ENCODE measurements at regions not wholly inside any gene's neighbourhood (a gene's known extent, or its start where the extent isn't known, plus 50 kb on each side); places are given as distances from the start of the nearest gene placed in this dataset.
"Not testable (repeated sequence)": the region's sequence is repeated elsewhere in the genome, so short reads cannot be mapped to it uniquely, and the experiment has no call there.

- peak; percentile 46 for DNase-seq
Measured at GRCh38 chr2:2742726-2743125, 411.7 kb upstream of the MYT1L start.

- DNase-seq = no peak
Measured at GRCh38 chr2:2740238-2740775, 409.2 kb upstream of the MYT1L start.

- peak; percentile 12 for DNase-seq
Measured at GRCh38 chr2:2739231-2739795, 408.2 kb upstream of the MYT1L start.

- DNase-seq = no peak
Measured at GRCh38 chr2:2738684-2739083, 407.6 kb upstream of the MYT1L start.

GRCh38 chr2:2738276-2738675, 407.2 kb upstream of the MYT1L start:
- no peak for DNase-seq

GRCh38 chr2:2735041-2735440, 404.0 kb upstream of the MYT1L start:
- no peak for DNase-seq

- DNase-seq = no peak
Measured at GRCh38 chr2:2734308-2734707, 403.2 kb upstream of the MYT1L start.

- DNase-seq = no peak
Measured at GRCh38 chr2:2733818-2734217, 402.7 kb upstream of the MYT1L start.

GRCh38 chr2:2732331-2733119, 401.4 kb upstream of the MYT1L start:
- no peak for DNase-seq

- no peak for DNase-seq
Measured at GRCh38 chr2:2731816-2732284, 400.8 kb upstream of the MYT1L start.

- DNase-seq = no peak
Measured at GRCh38 chr2:2731101-2731815, 400.2 kb upstream of the MYT1L start.

GRCh38 chr2:2730301-2730833, 399.3 kb upstream of the MYT1L start:
- no peak for DNase-seq

- no peak for DNase-seq
Measured at GRCh38 chr2:2729246-2729645, 398.2 kb upstream of the MYT1L start.

- no peak for DNase-seq
Measured at GRCh38 chr2:2728635-2729034, 397.6 kb upstream of the MYT1L start.

- no peak for DNase-seq
Measured at GRCh38 chr2:2727876-2728511, 396.9 kb upstream of the MYT1L start.

- DNase-seq = no peak
Measured at GRCh38 chr2:2726163-2726562, 395.1 kb upstream of the MYT1L start.

GRCh38 chr2:2723064-2723463, 392.0 kb upstream of the MYT1L start:
- no peak for DNase-seq

- DNase-seq = no peak
Measured at GRCh38 chr2:2721296-2721835, 390.3 kb upstream of the MYT1L start.

- DNase-seq = not testable (repeated sequence)
Measured at GRCh38 chr2:2720806-2721205, 389.7 kb upstream of the MYT1L start.

- DNase-seq = no peak
Measured at GRCh38 chr2:2720351-2720750, 389.3 kb upstream of the MYT1L start.

GRCh38 chr2:2719781-2720180, 388.7 kb upstream of the MYT1L start:
- no peak for DNase-seq

GRCh38 chr2:2719015-2719414, 387.9 kb upstream of the MYT1L start:
- peak; percentile 28 for DNase-seq

Data from tongue (tissue), 1 donor.